AG04450 (cell line): ENCODE measurements at regions not wholly inside any gene's neighbourhood (a gene's known extent, or its start where the extent isn't known, plus 50 kb on each side); places are given as distances from the start of the nearest gene placed in this dataset.

Experiments
- CTCF ChIA-PET: fragments of 300-600, 350-600 bp; formaldehyde crosslinking; extraction: SDS; loops from one replicate; lab custom pipeline; 2022; ENCODE audit warnings: antibody characterized with exemption, inconsistent platforms; lab: Charles Lee
- POLR2A ChIA-PET: fragments of 350-600 bp; formaldehyde crosslinking; extraction: SDS; loops from one replicate; lab custom pipeline; 2021; ENCODE audit warnings: antibody characterized with exemption, inconsistent platforms; lab: Yijun Ruan, JAX
- DNase-seq: peaks from one replicate; pipeline ENCODE4 v3.0.0-alpha.2; 2011; ENCODE audit warnings: low read depth, low spot score
- H3K27ac ChIP-seq: one replicate; pipeline ENCODE4 v1.5.1; 2012; ENCODE audit warnings: low read depth, low read length, control low read depth
- H3K27me3 ChIP-seq: one replicate; pipeline ENCODE4 v1.6.0; 2012; ENCODE audit warnings: low read length; ENCODE audit not compliant: control insufficient read depth, insufficient read depth
- H3K4me3 ChIP-seq: 2 replicates; pipeline ENCODE4 v1.5.1; 2011; ENCODE audit warnings: mild to moderate bottlenecking, low read depth, low read length, control low read depth
- H3K9me3 ChIP-seq: 2 replicates; pipeline ENCODE4 v1.5.1; 2012; ENCODE audit warnings: low read length; ENCODE audit not compliant: control insufficient read depth, insufficient read depth
- CTCF ChIP-seq: IDR thresholded peaks from 2 replicates; pipeline ENCODE4 v1.5.1; 2011; ENCODE audit warnings: low read depth, low read length, control low read depth, inconsistent platforms

- Histone ChIP-seq H3K27me3 (no peaks in the 10 kb centered on the region), H3K4me3 (no peak overlapping the region)
- CTCF ChIA-PET, result no interaction called here
These were observed 55.0 kb upstream of the SHH start for GRCh38 chr7:155867280-155867679.

GRCh38 chr7:155865830-155866525 is 53.7 kb upstream of the SHH start:
- Histone ChIP-seq H3K4me3 (no peak overlapping the region), H3K9me3 (peaks cover 52% of the 10 kb centered on the region), H3K27me3 (no peaks in the 10 kb centered on the region), H3K27ac (no peak overlapping the region)
- no peak for TF ChIP-seq CTCF
- no peak for DNase-seq
- CTCF ChIA-PET, result interaction anchor here (0.6 kb wide), 1 partner anchor 51 kb away, joined by 4 read pairs; no protein-coding TSS in a partner anchor
- POLR2A ChIA-PET, result no interaction called here

More at GRCh38 chr7:155867280-155867679, 55.0 kb upstream of the SHH start:
- no peak overlapping the region for H3K27ac ChIP-seq
- TF ChIP-seq CTCF, result no peak
- no peak for DNase-seq
- POLR2A ChIA-PET, result no interaction called here
- H3K9me3 ChIP-seq, result peaks cover 49% of the 10 kb centered on the region

- DNase-seq, result no peak
- Histone ChIP-seq H3K9me3 (peaks cover 44% of the 10 kb centered on the region), H3K27ac (no peak overlapping the region), H3K27me3 (no peaks in the 10 kb centered on the region), H3K4me3 (no peak overlapping the region)
- POLR2A ChIA-PET, result no interaction called here
- TF ChIP-seq CTCF, result no peak
- CTCF ChIA-PET, result interaction anchor here (0.6 kb wide), 1 partner anchor 50 kb away, joined by 4 read pairs; no protein-coding TSS in a partner anchor
These were observed 52.9 kb upstream of the SHH start for GRCh38 chr7:155864991-155865690.

- ChIA-PET CTCF (no interaction called here), POLR2A (no interaction called here)
- no peak overlapping the region for H3K4me3 ChIP-seq
- H3K9me3 ChIP-seq, result peaks cover 39% of the 10 kb centered on the region
- H3K27ac ChIP-seq, result no peak overlapping the region
- no peaks in the 10 kb centered on the region for H3K27me3 ChIP-seq
- no peak for TF ChIP-seq CTCF
- DNase-seq, result no peak
These were observed 52.2 kb upstream of the SHH start for GRCh38 chr7:155864271-155864985.
